HG03432 (cell line): ENCODE measurements at regions not wholly inside any gene's neighbourhood (a gene's known extent, or its start where the extent isn't known, plus 50 kb on each side); places are given as distances from the start of the nearest gene placed in this dataset.
"Not testable (repeated sequence)": the region's sequence is repeated elsewhere in the genome, so short reads cannot be mapped to it uniquely, and the experiment has no call there.

Experiments
- ATAC-seq: cut with Tn5 transposase; IDR thresholded peaks from one replicate; pipeline ENCODE4 v1.9.1; 2021; ENCODE audit warnings: mild to moderate bottlenecking, moderate library complexity; ENCODE audit not compliant: unreplicated experiment

DNA sequence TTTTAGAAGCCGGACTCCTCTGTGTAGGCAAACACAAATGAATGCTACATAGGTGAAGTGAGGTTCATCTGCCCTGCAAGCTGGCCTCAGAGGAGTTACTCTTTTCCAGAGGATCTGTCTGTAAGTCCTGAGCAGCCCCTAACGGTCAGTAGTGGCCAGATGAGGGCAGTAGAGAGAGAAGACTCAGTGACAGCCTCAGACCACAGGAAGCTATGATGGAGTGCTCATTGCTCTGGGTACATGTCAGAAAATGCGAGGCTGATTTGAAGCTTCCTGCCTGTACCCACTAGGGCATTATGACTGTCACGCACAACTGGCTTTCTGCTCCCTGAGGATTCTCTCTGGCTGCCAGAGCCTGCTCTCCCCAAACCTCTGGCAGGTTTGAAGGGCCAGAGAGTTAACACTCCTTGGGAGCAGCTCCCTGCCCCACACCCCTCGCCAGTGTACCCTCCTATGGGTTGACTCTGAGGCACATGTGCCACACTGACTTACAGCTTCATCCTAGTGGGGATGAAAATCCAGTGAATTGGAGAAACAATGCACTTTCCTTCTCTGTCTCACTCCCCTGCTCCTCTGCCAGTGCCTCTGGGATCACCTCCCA is 141.5 kb downstream of the GABRG2 start:
- ATAC-seq, result peak; percentile 99

DNA sequence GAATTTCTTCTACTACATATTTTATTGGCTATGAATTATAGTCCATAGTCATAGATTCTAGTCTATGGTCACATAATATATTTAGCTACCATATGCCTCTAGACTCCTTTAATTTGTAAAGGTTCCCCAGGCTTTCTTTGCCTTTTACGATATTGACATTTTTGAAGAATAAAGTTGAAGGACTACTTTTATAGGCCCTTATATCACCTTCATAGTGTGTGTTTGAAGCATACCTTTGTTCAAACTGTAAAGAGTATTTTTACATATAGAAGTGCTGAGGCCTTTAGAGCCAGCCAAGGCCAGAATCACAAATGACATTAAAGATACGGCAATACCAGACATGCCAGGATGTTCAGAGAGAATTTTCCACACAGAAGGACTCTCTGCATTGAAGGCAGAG is 147.0 kb downstream of the GABRG2 start:
- ATAC-seq, result no peak

DNA sequence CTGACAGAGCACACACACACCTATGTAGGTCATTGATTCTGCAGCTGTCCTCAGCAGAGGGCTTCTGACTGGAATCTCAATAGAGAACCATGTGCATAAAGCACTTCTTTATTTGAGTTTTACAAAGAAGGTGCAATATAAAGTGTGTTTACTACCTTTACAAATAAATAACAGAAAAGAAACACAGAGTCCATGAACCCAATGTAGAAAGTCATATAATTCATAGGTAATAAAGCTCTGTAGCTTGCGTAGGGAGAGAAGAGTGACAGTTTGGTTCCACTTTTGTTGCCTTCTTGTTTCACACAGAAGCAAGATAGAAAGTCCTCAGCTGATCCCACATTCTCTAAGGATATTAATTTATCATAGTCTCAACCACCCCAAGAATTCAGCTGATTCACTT is 149.5 kb downstream of the GABRG2 start:
- ATAC-seq, result no peak

DNA sequence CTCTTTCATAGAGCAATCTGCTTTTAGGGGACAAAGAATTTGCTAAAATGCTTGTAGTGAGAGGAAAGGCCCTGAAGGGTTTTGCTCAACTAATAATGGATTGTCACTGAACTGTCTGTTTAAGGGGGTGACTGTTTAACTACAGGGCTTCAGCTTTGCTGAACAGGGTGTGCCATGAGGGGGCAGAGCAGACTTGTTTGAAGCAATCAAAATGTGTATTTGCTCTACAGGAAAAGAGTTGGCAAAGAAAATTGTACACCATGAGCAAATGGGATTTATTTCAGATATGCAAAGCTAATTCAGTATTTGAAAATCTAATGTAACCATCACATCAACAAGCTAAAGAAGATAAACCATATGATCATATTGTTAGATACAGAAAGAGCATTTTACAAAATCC is 154.3 kb downstream of the GABRG2 start:
- ATAC-seq, result no peak

DNA sequence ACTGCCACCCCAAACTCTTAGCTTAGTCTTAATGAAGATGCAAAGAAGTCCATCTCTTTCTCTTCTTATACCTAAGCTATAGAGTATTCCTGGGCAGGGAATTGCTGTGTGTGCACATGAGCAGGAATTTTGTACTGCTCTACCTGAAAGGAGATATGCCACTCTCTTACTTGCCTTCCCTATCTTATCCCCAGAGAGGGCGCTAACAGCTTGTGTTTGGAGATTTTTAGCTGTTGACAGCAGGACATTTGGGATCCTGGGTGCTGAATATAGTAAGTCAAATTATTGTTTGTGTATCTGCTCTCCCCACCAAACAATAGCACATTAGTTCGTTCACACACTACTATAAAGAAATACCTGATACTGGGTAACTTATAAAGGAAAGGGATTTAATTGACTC is 159.5 kb downstream of the GABRG2 start:
- ATAC-seq, result no peak

DNA sequence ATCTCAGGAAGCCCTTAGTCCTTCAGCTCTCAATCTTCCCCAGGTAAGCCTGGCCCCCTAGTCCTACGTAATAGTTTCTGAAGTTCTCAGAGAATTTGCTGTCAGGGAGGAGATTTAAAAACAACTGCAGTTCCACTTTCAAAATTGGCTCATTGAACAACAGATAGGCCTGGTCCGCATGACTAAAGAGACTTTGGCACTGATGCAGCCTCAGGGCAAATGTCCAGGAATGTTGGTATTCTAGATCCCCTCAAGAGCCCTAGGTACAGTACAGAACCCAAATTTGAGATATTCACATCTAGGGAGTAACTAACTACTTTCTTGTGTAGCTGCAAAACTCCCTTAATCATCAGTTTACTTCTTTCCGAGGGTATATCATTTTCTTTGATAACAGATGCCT is 162.8 kb downstream of the GABRG2 start:
- ATAC-seq, result no peak

DNA sequence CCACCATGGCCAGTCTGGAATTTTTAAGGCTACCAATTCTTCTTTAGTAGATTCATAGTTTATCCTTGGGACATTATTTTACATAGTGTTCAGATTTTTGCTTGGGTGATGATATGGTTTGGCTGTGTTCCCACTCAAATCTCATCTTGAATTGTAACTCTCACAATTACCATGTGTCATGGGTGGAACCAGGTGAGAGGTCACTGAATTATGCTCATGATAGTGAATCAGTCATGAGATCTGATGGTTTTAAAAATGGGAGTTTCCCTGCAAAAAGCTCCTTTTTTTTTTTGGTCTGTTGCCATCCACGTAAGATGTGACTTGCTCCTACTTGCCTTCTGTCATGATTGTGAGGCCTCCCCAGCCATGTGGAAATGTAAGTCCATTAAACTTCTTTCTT is 163.9 kb downstream of the GABRG2 start:
- ATAC-seq, result no peak

DNA sequence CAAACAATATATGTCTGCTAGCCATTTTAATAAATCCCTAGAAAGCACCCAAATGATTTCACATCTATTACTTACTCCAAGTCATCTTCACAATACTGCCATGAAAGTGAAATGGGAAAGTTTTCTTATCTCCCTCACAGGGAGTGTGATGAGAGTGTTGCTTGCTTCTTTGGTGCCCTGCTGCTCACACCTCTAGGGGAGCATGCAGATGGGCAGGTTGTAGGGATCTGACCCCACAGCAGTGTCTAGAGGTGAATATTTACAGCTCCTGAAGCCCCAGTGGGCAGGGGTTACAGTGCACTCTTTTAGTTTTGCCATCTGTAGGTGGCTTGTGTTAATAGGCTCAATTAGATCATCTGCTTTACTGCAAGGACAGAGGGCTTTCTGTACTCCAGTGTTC is 173.2 kb downstream of the GABRG2 start:
- no peak for ATAC-seq

DNA sequence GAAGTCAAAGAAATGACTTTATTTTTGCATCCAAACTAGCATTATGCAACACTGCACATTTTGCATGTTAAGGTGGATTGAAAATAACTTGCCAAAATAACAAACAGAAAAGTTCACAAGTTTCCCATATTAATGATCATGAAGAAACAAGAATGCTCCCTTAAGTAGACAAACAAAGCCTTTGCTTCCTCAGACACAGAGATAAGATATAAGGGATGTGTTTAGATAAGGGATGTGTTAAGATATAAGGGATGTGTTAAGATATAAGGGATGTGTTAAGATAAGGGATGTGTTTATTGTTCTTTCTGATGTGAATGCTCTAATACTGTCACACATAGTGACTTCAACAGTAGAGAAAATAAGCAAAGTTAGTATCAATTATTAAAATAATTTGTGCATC is 174.8 kb downstream of the GABRG2 start:
- ATAC-seq, result no peak

DNA sequence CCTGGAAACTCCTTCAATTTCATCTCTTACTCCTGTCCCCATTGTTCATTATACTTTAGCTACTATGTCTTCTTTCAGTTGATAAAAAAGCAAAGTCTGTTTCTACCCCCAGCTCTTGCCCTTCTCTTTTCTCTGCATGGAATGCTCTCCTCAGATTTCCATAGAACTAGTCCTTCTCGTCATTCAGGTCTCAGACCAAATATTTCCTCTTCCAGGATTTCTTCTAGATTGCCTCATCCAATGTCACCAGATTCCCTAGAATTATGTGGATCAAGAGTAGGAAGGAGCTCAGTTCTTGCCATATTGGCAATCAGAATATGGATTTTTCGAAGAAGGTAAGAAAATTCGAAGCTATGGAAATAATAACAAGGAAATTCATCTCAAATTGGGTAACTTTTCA is 176.1 kb downstream of the GABRG2 start:
- no peak for ATAC-seq

DNA sequence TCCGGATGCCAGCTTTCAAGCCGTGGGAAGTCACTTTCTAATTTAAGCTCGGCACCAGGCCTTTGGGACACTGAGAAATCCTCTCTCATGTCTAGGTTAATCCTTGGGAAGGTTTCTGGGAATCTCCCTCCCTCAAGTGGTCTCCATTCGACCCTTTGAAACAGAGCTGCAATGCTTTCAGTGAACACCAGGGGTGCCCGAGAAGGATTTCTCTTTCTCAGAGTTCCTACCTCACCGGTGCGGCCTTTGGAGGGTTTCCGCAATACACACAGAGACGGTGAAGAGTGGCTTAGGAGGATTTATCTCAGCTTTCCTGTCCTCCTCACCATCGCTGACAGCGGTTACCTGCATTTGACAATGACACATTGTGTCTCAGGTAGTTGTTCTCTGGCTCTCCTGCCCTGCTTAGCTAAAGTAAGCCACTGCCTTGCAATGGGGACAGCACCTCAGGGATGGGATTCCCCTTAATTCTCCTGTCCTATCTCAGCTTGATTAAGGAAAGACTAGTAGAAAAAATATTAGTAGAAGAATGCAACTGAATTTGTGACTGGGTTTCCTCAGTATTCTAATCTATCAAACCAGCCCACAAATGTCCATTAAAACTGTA is 180.6 kb downstream of the GABRG2 start:
- peak; percentile 67 for ATAC-seq

DNA sequence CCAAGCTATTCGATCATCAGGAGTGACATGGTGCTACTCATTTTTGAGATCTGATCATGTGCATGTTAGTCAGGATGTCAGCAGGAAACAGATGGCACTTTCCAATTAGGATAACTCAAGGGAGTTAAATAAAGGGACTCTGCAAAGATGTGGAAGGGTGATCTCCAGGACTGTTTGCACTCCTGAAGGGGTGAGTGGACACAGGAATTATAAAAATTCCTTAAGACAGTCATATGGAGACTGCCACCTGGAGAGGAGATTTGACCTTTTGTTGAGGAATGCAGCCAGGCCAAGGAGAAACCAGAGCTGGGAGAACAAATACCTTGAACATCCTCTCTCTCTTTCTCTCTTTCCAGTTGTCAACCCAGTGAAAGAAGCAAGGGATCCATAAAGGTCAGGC is 189.1 kb downstream of the GABRG2 start:
- no peak for ATAC-seq

DNA sequence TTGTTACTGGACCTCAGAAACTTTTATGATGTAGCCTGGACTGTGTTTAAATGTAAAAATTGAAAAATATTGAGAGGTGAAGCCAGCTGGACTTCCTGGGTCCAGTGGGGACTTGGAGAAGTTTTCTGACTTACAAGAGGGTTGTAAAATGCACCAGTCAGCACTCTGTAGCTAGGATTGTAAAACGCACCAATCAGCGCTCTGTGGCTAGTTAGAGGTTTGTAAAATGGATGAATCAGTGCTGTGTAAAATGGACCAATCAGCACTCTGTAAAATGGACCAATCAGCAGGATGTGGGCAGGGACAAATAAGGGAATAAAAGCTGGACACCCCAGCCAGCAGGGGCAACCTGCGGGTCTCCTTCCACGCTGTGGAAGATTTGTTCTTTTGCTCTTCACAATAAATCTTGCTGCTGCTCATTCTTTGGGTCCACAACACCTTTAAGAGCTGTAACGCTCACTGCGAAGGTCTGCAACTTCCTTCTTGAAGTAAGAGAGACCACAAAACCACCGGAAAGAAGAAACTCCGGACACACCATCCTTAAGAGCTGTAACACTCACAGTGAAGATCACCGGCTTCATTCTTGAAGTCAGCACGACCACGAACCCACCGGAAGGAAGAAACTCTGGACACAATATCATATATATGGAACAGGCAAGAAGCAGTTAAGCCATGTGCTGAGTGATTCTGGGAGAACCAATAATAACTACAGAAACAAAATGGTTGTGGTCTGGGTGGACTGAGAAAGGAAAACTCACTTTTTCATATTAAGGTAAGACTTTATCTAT is 201.3 kb downstream of the GABRG2 start:
- peak; percentile 88 for ATAC-seq

DNA sequence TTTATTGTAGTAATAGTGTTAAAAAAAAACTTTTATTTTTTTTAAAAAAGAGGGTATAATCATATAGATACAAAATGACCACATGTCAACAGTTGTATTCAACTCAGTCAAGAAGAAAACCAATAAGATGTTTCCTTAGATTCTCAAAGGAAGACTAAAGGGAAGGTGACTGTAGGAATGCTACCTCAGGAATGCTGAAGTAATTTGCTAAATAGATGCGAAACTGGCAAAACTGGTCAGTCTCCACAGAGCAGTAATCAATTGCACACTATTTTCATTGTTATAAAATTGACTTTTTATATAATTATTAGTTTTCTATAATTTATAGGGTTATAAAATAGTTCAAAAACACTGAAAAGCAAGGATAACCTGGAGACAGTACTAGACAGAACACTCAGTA is 204.8 kb downstream of the GABRG2 start:
- no peak for ATAC-seq

DNA sequence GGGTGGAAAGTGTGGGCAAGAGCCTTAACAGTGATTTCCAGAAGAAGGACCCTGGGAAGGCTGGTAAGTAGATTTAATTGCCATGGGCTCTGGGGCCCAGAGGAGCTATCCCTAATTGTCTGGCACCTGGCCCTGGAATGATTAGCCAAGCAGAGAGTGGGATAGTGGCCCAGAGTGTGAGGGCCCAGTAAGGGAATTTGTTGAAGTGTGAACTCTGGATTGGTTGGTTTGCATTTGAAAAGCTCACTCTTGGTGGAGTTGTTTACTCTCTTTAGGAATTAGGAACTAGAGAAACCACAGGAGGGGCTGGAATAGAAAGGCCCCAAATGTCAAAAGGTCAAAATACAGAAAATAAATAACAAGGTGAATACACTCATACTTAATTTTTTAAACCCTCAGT is 207.1 kb downstream of the GABRG2 start:
- no peak for ATAC-seq

DNA sequence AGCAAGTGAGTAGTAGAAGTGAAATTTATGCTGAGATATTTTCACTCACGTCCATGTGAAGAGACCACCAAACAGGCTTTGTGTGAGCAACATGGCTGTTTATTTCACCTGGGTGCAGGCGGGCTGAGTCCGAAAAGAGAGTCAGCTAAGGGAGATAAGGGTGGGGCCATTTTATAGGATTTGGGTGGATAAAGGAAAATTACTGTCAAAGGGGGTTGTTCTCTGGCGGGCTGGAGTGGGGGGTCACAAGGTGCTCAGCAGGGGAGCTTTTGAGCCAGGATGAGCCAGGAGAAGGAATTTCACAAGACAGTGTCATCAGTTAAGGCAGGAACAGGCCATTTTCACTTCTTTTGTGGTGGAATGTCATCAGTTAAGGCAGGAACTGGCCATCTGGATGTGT is 207.8 kb downstream of the GABRG2 start:
- ATAC-seq, result not testable (repeated sequence)

DNA sequence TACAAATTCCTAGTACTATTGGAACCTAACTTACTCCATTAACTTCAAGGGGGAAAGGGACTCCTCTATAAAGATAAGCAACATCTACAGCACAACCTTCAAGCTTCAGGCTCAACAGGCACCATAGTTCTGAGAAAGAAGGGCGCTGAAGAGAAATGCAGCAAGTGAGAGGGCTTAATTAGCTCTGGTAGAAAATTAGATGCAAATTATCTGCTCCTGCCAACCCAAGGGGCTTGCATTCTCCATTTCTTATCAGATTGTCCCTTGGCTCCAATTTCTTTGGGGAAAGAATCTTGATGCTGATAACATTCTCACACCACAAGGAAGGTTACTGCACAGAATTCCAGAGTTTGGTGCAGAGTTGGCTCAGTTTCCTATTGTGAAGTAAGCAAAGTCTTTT is 214.6 kb downstream of the GABRG2 start:
- no peak for ATAC-seq

DNA sequence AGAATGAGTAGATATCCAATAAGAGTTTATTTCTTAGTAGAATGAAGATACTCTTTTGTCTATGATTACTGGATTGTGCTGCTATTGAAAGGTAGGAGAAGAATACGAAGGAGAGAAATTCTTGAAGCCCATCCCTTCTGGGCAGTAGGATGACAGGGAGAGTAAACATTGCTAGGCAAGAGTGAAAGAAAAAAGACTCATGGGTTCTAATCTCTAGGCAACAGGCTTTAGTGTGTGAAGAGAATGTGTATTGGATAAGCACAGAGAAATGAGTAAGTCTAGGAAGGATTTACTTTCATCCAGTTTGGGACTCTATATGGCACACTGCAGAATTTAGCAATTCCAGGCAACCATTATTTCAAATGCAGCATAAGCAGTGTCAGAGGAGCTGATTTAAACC is 216.0 kb downstream of the GABRG2 start:
- no peak for ATAC-seq

DNA sequence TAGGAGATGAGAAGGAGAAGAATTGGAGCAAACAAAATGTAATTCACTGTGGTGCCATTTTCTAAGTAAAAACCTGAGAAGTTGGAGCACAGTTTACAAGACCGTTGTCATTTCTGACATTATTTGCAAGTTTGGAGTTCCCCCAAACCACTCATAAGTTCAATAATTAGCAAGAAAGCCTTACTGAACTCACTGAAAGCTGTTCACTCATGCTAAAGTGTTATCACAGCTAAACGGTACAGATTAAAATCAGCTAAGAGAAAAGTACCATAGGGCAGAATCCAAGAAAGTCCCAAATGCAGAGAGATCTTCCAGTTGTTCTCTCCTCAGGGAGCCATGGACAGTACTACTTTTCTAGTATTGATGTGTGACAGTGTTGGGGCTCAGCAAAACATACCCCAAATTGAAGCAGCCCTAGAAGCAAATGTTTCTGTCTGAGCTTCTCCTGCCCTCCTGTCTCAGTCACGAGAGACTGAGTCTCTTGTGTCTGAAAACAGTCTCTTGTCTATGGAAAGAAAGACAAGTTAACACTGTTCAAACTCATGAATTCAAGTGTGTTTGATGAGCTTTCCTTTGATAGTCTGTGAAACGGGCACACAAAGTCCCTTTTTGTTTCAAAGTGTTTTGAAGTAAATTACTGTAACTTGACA is 221.2 kb downstream of the GABRG2 start:
- ATAC-seq, result peak; percentile 86

DNA sequence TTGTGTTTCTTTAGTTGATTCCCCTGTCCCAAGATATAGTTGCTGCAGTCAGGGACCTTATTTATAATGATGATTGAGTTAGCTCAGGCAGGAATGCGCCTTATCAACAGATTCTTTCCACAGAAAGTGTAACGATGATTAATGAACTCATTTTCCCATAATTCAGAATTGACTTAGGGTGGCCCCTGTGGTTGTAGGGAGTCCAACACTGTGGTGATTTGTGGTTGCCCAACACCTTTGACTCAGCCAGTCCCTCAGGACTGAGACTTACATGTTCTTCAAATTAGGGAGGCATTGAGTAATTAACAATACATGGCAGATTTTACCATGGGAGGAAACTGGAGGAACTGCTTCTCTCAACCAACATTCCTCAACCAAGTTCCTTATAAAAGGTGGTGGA is 221.9 kb downstream of the GABRG2 start:
- ATAC-seq, result peak; percentile 52

DNA sequence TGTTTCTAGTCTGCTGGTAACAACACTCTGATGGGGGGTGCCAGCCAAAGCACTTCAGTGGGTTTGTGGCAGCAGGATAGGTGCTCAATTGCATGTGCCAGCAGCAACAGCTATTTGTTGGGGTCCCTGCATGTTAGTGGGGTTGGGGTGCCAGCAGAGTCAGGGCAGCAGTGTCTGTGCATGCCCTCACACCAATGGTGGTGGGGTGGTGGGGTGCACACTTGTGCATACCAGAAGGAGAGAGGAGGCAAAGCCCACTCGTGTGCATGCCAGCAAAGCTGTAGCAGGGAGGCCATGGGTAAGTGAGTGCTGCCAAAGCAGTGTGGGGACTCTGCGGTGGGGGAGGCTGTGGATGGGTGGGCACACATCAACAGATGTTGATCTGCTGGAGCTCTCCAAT is 232.2 kb downstream of the GABRG2 start:
- ATAC-seq, result no peak

DNA sequence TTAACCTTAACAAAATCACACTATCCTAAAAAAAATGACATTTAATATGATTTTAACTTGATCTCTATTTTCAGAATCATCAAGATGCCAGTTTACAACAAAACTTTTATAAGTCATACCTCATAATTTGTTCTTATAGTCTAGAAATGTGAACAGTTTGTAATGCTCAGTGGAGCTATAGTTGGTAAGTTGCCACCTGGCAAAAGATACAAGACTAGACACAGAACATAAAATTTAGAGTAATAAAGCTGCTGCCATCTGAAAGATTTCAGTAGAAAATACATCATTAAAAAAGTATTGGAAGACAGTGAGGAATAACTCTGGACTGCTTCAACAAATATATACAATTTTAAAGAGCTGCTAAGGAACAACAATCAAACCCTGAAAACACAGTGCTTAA is 233.8 kb downstream of the GABRG2 start:
- no peak for ATAC-seq
